ENCODE measurements at regions not wholly inside any gene's neighbourhood (a gene's known extent, or its start where the extent isn't known, plus 50 kb on each side); places are given as distances from the start of the nearest gene placed in this dataset.

DNA sequence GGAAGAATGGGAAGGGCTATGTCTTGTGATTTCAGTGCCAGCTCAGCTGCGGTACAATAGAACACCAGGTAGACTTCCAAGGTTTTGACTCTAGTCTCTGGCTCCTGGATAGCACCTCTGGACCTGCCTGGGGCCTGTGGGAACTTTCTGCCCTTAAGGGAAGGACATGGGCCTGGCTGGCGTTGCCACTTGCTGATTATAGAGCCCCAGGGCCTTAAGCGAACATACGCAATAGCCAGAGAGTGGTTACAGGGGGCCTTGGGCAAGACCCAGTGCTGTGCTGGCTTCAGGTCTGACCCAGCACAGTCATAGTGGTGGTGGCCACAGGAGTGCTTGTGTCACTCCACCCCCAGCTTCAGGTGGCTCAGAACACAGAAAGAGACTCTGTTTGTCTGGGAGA lies 131.1 kb upstream of the COL21A1 start:
- DNase-seq (ENCODE audit: low spot score): no peak

DNA sequence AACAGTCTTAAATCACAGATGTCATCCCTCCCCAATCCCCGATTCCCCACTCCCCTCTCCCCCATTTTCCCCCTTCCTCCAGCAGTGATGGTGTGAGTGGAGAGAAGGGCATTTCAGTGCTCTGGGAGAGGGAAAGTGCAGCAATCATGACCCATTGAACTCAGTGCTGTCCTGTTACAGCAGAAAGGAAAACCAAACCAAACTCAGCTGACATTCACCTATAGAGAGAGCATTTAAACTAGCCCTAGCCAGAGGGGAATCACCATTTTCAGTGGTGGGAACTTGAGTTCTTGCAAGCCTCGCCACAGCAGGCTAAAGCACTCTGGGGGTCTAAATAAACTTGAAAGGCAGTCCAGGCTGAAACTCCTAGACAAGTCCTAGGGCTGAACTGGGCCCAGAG lies 129.9 kb upstream of the COL21A1 start:
- DNase-seq (ENCODE audit: low spot score): no peak

DNA sequence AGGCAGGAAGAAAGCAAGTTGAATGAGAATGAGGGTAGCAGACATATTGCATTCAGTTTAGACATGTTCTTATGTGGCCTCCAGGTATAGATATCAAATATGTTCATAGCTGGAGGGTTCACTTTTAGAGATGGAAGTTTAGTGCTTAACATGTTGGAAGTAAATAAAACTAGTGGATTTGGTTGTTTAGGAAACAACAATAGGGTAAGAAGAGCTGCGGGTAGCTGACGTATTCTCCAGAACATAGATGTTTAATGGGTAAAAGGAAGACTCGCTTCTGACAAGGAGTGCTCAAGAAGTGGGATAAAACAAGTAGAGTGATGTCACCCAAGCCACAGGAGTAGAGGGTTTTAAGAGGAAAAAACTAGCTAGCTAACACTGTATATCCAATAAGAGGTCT lies 128.4 kb upstream of the COL21A1 start:
- DNase-seq (ENCODE audit: low spot score): no peak

- peak; percentile 81 for DNase-seq (ENCODE audit: low spot score)
Measured at GRCh38 chr6:56374841-56375369, 127.5 kb upstream of the COL21A1 start.

DNA sequence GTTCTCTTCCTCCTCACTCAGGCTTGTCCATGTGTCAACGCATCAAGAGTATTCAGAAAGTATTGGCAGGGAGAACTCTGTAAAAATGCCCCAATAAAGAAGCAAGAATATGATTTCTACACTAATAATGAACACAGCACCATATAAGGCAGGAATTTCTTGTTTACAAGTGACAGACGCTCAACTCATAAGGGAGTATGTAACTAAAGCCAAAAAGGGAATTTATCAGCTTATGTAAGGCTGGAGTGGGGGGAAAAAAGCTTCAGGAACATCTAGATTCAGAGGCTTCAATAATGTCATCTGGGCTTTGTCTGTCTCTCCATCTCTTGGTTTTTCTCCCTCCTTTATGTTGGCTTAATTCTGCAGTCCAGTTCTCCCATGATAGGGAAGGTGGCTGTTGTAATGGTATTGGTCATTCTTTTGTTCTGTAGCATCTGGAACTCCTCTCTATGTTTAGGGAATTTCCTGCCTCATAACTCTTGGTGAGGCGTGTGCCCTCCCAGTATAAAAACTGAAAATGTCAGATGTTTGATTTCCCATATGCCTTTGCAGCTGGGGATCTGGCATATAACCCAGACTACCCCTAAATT lies 125.1 kb upstream of the COL21A1 start:
- no peak for DNase-seq (ENCODE audit: low spot score)

GRCh38 chr6:56370561-56371211 lies 123.3 kb upstream of the COL21A1 start:
- DNase-seq (ENCODE audit: low spot score): peak; percentile 64

DNA sequence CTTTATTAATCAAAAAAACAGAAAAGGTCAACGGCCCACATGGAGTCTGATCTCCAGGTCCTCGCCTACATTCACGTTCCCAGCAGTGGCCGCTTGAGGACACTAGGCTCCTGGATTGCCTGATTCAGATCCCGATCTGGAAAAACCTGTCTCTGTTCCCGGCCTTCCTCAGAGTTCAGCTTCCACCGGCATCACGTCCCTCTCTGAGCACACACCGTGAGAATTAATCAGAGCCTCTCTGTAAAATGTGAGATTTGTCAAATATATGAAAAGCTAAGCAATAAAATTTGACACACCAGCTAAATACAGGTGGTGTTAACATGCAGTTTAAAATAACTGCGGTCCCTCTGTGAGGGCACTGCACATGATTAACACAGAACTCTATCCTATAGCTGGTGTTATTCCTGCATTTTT lies 122.8 kb upstream of the COL21A1 start:
- no peak for DNase-seq (ENCODE audit: low spot score)

GRCh38 chr6:56368491-56368890 lies 121.1 kb upstream of the COL21A1 start:
- no peak for DNase-seq (ENCODE audit: low spot score)

GRCh38 chr6:56366141-56366852 lies 118.9 kb upstream of the COL21A1 start:
- DNase-seq (ENCODE audit: low spot score): no peak

- no peak for DNase-seq (ENCODE audit: low spot score)
Measured at GRCh38 chr6:56364827-56365339, 117.5 kb upstream of the COL21A1 start.

DNA sequence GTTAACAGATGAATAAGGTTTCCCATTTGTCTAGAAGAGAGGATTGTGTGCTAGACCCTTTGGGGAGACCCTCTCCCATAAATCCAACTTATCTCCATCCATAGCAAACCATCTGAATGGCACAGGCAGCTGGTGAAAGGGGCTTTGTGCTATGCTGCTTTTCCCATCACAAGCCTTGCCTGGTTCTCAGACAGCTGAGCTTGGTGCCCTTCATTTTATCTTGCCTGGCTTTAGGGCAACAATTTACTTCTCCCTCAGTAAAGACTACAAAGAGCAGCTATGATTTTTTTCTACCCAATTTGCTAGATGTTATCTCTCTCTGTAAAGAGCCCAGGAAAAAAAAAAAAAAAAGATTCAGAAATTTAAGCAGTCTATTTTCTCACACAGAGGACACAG lies 117.0 kb upstream of the COL21A1 start:
- DNase-seq (ENCODE audit: low spot score): no peak

- no peak for DNase-seq (ENCODE audit: low spot score)
Measured at GRCh38 chr6:56363796-56364430, 116.5 kb upstream of the COL21A1 start.

DNA sequence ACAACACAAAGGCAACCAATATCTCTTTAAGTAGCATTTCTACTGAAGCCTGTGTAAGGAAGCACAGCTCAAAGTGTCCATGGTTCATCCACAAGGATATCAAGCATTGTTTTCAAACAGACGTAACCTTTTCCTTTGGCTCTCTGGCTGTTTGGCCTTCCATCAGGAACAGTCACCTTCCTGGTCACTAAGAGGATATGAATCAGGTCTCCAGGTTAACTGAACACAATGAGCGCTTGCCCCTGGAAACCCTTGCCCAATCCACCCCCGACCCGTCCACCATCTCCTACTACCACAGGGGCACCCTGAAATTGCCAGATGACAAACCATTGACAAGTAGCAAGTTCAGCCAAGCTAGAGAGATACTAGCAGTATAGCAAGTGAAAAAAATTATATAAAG lies 114.4 kb upstream of the COL21A1 start:
- DNase-seq (ENCODE audit: low spot score): no peak

DNA sequence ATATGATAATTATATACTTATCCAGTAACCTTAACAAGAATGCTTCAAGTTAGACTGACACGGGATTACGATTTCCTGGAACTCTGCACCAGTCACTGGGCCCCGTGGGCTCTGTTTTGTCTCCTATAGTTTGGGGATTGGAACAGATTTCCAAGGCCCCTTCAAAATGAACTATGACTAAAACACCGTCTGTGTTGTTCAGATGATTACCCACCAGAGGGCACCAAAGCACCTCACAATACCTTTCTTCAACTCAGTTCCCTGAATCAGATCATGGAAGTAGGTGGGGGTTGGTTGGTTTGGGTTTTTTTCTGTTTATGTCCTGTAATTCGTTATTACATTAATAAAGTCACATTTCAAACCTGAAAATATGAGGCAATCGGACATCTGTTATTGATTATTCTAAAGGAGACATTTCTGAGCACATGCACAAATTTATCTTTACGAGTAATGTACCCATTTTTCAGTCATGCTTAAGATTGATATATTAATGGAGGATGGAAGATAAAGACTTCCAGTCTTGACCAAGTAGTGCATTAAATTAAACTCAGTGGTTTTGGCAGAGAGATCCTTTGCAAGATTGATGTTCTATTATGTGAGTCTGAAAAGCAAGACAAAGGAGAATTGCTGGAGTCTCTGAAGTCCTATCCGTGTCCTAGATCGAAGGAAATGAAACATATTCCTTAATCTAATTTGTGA lies 112.0 kb upstream of the COL21A1 start:
- no peak for DNase-seq (ENCODE audit: low spot score)

GRCh38 chr6:56357616-56358373 lies 110.4 kb upstream of the COL21A1 start:
- DNase-seq (ENCODE audit: low spot score): no peak

GRCh38 chr6:56356426-56356825 lies 109.0 kb upstream of the COL21A1 start:
- DNase-seq (ENCODE audit: low spot score): no peak

DNA sequence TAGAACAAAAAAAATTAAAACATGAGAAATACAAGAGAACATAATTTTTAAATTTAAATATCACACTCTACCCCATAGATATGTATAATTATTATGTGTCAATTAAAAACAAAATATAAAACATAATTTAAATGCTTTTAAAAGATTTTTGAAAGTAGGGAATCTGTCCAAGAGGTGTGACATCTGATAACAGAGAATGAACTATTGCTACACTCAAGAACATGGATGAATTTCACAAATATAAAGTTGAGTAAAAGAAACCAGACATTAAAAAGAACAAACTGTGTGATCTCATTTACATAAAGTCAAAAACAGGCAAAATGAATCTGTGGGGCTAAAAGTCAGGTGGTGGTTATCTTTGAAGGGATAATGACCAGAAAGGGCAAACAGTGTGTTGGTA lies 106.5 kb upstream of the COL21A1 start:
- no peak for DNase-seq (ENCODE audit: low spot score)

DNA sequence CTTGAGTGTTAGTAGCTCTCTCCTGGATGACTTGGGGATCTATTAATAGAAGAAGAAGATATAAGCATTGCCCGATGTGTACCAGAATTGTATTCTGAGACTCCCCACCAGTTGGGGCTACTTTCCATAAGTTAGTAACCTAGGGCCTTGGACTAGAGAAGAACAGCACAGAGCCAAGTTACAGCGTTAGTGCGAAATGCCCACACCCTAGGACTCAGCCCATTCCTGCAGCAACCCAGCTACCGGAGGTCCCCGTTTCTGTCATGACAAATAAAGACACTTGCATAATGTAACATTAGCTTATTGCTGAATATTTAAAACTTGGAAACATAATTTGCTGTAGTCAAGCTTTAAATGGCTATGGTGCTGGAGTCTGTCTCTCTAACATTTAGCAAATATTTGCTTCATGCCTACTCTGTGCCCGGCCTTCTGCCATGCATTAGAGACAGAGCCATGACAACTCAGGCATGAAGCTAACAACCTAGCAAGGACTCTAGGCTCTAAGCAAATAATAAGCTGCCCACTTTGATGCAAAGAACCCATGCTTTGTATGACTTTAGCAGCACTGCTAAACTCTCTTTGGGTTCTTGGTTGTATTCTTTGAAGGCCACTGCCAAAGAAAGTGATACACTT lies 103.4 kb upstream of the COL21A1 start:
- no peak for DNase-seq (ENCODE audit: low spot score)

DNA sequence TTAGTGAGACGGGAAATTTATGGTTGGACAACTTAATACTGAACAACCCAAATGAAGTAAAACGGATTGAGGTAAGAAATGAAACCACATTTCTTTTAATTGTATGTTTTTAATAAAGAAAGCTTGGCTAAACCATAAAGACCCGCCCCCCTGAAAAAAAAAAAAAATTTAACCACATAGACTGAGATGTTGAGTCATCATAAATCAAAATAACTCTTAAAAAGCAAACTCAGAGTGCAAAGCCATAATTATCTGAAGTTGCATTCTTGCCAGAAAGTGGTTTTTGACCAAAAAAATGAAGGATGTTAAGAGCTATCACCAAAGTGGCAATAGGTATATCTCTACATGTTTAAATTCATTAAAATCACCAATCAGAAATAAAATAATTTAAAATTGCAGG lies 101.8 kb upstream of the COL21A1 start:
- no peak for DNase-seq (ENCODE audit: low spot score)

GRCh38 chr6:56348578-56348977 lies 101.2 kb upstream of the COL21A1 start:
- DNase-seq (ENCODE audit: low spot score): no peak

DNA sequence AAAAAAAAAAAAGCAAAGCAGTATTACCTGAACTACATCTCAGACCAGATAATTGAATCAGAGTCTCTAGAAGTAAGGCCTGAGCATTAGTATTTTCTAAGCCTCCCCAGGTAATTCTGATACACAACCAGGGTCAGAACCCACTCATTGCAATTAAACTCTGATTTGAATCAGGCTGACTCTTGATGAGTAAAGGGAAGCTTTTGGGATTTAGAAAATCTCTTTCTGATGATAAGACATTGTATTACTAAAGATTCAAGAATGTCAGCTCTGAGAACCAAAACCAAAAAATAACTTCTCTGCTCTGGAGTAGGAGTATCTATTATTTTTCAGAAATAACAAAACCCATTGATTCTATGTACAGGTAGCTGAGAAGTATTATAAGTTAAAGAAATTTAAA lies 100.1 kb upstream of the COL21A1 start:
- DNase-seq (ENCODE audit: low spot score): no peak
